M059J (cell line): ENCODE measurements at regions not wholly inside any gene's neighbourhood (a gene's known extent, or its start where the extent isn't known, plus 50 kb on each side); places are given as distances from the start of the nearest gene placed in this dataset.

Source experiments
- DNase-seq: peaks from one replicate; pipeline ENCODE4 v3.0.0-alpha.2; 2012; ENCODE audit warnings: low read depth

DNA sequence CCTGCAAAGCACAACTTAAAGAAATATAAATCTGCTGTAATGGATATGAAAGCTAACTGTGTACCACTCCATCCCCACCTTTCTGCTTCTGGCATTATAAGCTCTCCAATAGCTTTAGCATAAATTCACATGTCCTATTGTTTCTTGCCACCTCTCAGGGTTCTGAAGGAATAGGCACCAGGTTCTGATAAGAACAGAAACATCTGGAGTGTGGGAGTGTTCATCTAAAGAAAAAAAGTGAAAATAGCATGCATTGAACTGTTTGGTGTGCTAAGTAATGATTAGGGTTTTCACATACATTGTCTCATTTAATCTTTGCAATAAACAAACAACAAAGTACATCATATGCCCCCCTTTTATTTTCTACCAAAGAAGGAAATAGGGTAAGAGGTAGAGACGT, 72.3 kb downstream of the FAM76B start:
- no peak for DNase-seq

DNA sequence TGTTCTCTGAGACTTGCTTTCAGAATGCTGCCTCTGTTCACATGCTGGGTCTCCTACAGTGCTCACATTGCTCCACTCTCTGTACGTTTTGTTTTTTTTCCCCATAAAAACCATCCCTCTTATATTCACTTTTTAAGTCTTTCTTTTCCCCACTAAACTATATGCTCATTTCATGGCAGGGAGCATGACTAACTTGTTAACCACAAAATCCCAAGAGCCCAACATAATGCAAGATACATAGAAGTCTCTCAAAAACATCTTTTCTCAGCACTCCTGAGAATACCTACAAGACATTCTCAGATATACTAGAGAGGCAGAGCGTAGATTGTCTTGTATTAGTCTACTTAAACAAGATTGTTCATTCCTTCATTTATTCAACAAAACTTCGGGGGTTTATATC, 73.3 kb downstream of the FAM76B start:
- no peak for DNase-seq

DNA sequence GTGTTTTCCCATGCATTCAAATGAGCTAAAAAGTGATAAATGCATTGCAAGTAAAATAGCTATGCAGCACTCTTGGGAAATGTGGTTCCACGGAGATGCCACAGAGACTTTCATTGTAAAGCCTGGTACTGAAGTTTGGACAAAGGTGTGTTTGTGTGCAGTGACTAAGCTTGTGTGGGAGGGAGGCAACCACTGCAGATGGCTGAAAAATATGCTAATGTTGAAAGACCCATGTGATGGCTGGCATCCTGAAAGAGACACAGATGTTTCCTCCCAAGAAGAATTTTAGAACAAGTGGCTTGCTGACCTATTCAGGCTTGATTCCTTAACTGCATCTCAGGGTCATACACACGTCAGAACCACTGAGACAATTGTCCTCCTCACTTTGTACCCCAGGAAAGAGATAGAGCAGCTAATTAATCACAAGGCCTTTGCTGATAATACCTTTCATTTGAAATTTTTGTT, 73.8 kb downstream of the FAM76B start:
- peak; percentile 3 for DNase-seq

DNA sequence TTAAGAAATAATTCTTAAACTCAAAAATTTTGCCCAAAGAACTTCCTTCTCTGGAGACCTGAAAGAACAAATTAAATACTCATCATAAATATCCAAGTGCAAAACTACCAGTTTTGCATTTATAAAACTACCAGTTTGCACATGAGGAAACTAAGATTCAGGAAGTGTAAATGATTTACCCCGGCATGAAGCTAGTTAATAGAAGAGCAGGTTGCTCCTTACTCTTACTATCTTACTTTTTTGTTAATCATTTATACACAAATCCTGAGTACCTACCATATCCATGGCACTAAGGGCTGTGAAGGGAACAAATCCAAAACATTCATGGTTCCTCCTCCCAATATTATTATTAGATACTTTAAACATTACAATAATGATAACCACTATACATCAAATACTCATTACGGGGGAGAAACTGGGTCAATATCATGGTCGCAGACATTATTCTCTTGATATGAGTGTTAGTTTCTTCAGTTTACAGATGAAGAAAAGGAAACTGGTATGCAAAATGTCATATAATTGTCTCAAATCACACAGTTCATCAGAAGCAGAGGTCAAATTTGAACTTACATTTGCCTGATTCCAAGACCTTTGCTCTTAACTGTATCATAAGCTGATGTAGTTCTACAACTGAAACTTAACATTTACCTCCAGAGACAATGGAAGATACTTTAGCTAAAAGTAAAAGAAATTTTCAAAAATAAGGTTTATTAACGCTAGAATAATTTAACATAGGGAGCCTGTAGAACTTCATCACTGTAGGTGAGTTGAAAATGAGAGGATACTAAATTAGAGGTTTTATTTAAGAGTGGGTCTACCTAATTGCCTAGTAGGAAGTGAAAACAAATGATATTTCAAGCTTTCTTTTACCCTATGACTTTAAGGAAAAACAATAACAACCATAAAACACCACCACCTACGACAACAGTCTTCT, 74.5 kb downstream of the FAM76B start:
- no peak for DNase-seq

DNA sequence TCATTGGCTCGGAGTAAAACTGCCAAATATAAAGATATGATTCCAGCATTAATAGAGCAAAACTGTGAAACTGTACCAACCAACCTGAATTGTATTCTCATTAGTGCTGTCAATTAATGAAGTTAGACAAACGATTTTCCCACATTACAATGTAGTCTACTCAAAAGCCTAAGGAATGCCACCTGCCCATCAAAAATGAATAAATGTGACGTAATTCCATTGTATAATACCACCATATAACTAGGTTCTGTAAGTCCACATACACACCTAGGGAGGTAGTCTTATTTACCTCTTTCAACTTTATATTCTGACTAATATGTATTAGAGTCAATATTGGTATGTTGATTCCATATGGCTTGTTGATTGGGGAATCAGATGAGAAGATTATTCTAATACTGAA, 76.2 kb downstream of the FAM76B start:
- no peak for DNase-seq

DNA sequence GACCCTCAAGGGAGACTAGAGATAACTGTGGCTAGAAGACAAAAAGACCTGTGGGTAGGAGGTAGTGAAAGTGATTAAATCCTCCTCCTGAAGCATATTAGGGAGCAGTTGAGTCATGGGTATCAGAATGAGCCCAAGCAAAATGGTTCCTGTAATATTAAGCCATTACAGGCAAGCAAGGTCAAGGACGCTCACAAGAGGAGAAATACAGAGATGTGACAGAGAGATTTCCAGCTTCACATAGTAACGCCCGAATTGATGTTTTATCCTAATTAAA, 77.7 kb downstream of the FAM76B start:
- no peak for DNase-seq

DNA sequence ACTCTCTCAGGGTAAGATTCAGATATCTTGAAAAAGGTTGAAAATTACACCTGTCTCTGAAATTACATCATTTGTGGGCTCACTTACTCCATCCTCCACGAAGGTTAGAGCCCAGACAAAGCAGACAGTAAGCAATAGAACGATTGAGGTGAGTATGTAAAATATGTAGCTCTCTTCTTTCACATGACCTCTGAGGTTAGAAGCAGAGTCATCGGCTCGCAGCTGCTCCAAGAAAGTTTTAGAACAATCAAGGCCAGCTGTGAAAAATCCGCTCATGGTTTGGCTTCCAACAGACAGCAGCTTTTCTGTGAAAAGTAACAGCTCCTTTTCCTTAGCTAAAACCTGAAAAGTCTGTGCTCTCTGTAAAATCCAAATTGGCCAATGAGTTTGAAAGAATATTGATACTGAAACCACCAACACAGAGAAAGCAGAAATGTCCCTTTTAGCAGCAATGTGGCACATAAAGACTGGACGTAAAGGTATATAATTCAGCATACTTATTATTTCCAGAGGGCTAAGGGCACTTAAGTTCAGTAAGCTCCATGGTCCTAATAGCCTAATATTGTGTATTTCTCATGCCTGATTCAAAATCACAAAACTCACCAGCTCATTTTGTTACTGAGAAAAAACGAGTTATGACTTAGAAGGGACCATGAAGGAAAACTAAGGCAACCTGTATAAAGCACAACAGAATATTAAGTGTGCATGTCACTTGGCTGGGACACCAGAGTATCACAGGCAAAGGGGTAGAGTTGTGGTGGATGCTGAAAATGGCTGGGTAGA, 78.2 kb downstream of the FAM76B start:
- DNase-seq, result no peak

DNA sequence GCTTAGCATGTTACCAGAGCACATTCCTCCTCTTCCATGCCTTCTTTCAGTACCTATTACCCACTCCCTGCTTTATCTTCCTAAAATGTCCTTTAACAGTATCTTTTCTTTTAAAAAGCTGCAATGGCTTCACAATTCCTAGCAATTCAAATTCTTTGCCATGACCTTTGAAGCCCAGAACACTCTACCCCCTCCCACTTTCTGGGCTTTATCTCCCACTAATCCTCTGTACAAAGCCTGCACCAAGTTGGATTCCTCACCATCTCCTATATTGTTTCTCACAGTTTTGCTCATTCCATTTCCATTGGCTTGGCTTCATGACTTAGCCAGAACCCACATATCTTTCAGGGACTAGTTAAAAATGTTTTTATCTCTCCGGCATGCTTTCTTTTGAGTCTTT, 80.9 kb downstream of the FAM76B start:
- no peak for DNase-seq

DNA sequence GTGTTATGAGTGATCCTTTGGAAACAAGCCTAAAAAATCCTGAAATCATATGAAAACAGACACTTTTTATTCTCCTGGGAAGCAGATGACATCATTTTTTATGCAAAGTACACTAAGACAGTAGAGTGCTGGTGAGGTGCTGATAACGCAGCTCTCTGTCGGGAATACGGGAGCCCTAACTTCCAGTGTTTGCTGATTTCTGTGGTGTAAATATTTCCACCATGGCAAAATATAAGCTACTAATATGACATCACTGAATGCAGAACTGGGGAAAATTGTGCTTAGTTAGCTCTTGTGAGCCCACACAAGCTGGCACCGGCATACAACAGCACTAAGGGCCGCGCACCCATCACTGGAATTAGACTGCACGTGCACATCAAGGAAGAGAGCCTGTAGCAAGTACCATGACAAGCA, 82.6 kb downstream of the FAM76B start:
- no peak for DNase-seq

DNA sequence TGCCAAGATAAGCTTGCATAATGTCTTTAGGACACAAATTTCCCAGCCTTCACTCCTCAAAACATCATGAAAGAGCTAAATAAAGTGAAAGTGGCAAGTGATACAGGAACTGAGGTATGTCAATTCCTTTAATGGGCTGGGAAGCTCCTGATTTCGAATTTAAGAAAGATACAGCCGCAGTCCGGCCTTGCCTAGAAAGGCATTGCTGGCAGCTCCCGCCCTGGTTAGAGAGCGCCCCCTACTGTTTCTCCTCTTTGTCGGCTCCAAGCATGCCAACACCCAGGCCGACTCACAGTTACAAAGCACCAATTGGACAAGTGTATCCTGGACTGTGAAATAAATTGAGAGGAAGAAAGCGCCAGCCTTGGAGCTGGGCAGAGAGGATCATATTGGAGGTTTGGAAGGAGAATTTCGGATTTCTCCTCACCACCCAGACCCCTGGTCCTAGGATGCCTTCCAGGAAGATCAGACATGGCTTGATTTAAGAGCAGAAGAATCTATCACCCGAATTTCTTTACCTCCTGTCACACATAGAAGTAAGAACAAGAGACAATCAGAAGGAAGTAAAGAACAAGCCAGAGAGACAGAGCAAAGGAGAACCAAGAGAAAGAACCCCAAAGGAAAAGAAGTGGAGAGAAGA, 84.0 kb downstream of the FAM76B start:
- peak; percentile 61 for DNase-seq

DNA sequence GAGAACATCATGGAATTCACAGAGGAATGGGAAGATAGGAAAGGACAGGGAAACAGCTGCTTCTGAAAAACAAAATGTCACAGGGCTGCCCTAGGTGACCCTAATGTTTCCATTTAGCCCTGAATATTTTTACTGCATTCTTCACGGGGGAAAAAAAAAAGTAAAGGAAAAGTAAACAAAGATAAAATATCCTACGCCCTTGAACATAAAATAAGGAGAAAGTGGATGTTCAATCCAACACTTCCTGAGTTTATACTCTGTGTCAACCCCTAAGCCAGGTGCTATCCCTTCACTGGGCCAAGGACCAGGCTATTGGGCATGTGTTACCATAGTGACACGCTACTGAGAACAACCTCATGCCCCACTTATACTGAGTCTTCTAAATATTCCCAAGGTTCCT, 84.7 kb downstream of the FAM76B start:
- no peak for DNase-seq

DNA sequence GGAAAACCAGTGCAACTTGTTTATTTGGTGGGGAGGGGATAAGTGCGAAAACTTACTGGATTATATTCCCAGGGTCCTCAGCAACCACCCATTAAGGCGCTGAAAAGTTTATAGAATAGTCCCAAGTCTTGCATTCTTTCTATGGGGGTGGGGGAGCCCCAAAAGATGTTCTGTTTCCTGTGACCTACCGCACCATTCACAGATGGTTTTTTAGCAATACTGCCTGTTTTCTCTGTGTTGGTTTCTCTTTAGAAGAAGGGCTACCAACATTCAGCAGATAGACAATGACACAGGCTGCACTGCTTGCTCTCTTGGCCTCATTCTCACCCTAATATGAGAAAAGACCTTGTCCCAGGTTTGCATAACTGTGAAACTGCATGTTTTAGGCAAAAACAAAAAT, 86.5 kb downstream of the FAM76B start:
- DNase-seq, result no peak

DNA sequence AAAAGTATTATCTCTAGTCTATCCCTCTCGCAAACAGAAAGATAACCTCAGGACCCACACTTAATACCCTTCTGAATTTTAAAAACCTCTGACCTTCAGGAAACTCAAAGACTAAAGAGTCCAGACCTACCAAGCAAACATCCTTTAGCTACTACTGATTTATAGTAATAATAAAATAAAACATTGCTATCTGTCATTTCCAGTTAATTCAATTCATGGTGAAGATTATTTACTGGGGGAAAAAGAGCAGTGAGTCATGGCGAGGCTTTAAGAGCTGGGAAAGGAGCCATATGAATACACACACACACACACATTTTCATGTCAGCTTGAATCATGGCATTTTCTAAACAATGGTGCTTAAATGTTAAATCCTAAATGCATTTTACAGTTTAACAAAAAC, 87.1 kb downstream of the FAM76B start:
- peak; percentile 60 for DNase-seq

DNA sequence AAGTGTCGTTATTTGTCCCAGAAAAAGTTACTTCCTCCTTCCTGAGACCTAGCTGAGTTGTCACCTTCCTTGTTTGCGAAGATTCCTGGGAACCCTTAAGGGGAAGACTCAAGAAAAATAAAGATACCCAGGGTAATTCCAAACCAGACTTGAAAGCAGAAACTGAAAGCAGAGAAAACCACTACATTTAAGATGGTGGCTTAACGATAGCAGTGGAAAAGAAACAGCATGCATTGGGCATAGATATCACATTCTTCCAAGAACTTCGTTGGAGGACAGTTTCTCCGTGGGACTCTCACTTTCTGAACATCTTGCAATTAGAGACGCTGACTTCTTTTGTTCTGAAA, 89.1 kb downstream of the FAM76B start:
- DNase-seq, result no peak

DNA sequence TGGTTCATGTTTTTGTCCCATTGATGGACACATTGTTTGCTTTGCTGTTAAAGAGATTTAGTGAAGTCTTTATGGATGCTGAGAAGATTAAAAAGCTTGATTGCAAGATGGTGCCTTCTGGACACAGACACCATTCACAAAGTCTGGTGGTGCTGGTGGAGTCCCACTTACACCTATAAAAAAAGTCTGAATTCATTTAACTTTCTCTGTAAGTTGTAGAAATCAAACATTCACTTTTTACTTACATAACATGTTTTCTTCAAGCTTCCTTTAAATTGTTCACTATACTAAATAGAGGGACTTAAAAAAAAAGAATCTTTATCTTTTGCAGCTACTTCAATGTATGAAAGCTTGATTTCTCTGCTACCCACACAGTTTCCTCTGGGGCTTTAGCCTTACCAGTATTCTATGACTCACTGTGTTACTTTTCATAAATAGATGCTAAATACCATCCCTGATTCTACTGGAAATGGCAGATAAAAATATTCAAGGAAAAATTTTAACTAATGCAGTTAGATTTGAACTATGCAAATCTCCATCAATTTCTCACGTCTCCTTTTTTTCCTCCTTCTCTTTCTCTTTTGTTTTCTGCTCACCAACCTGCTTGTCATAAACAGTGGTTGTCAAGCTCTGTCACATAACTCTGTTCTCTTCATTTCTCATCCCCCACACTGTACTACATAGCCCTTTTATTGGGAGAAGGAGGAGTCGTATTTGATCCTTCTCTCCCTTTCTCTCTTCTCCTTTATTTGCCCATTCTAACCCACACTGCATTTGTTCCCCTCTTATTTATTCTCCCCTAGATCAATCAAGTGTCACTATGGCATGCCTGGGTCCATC, 89.7 kb downstream of the FAM76B start:
- DNase-seq, result no peak

DNA sequence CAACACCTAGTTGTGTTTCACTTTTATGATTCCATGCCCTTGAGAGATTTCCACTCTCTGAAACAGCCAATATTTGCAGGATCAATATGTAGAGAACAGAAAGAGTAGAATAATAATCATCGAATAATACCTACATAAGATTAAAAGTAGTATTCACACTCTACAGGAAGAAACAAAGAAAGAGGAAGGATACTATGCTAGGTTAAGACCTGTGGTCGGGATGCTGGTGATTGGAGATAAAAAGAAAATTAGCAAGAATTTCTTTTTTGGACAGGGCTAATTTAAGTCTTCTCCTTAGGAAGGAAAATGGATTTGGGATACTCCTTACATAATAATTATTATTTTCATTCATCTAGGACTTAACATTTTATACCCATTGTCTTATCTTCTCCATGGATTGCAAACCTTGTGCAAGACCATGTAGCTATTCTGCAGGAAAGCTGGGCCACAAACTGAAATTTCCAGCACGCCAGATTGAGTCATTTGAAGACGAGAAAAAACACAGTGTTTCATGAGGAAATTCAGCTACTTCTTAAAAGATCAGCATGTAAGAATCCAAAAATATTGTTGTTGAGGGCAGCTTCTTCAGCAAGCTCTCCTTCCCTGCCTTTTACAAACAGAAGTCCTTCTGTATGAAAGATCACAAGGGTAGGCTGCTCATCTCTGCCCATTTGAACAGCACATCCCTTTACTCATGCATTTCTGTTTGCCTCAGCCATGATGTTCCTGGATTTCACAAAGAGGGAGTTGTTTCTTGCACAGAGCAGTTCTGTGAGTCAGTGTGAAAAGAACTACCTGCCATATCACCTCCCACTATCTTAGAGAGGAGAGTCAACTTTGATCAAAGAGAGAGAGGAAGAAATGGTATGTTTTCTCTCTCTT, 90.7 kb downstream of the FAM76B start:
- DNase-seq, result no peak

DNA sequence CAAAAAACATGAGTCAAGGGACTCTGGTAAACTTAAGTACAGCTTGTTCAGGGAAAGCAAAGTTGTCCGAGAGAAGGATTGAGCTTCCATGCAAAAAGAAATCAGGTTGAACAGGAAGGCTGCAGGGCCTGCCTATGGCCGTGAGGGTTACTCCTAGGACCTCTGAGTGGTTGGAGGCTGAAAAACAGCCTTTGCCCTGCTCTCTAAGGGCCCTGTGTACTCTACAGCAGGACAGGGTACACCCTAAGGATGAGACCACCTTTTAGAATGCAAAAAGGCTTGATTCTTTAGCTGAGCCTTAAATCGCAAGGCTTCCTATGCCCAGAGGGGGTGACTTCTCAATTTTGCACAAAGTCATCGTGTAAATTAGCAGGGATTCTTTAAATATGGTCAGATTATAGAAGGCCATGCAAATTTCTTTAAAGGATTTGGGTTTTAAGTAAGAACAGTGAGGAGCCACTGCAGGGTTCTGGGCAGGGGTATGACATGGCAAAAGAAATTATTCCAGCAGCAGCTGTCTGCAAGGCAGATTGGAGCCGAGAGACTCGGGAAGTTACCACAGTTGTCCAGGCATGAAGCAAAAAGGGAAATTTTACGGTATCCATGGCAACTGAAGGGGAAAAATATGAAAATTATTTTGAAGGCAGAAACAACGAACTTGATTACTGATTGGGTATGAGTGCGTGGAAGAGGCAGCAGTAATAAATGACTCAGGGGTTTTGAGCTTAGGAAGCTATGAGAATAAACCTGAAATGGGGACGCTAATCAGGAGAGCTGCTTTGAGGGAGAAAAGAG, 91.8 kb downstream of the FAM76B start:
- no peak for DNase-seq

DNA sequence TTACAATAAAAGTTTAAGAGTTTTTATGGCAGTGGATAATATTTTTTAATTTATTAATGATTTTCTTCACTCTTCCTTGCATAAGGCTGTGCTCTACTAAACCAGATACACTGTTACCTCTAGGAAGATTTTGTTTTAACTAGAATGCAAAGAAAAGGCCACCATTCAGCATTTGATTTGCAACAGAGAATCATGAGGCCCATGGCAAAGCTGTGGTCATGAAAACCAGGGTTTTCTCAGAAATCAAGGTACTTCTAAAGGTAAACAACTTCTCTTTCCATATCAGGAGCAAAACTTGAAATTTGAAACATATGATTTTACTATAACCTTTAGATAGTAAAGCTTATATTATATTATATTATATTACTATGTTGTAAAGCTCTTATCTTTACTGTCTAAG, 94.4 kb downstream of the FAM76B start:
- no peak for DNase-seq

DNA sequence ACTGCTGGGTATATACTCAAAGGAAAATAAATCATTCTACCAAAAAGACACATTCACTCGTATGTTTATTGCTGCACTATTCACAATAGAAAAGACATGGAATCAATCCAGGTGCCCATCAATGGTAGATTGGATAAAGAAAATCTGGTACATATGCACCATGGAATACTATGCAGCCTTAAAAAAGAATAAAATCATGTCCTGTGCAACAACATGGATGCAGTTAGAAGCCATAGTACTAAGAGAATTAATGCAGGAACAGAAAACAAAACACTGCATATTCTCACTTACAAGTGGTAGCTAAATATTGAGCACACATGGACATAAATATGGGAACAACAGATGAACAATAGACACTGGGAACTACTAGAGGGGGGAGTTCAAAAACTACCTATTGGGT, 96.3 kb downstream of the FAM76B start:
- no peak for DNase-seq
